ENCODE measurements at regions not wholly inside any gene's neighbourhood (a gene's known extent, or its start where the extent isn't known, plus 50 kb on each side); places are given as distances from the start of the nearest gene placed in this dataset.

DNA sequence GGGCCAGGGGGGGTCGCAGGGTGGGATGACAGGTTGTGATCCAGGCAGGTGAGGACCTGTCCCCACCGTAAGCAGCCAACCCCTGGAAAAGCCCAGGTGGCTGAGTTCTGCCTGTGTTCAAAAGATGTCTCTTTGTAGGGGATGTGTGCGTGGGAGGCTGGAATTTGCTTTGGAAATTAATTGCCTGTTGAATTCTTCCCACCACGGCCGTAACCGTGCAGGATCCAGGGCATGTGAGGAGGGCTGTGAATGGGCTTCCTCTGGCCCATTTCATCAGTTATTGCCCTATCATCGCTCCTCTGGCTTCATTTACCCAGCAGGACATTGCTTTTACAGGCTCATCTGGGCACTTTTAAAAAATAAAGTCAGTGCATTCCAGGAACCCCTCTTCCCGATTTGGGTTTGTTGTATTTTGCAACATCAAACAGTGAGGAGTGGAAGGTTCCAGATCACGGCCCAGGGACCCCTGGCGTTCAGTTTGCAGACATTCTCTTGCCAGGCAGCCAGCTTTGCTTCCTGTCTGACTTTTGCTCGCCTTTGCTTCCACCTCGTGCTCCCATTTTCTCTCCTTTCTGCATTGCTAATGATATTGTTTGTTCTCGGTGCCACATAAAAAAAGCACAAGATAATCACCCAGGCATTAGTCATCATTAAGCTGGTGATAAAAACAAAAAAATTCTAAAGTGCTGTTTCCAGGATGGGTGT is 1306.6 kb downstream of the BRD1 start:
- no peak for DNase-seq (ENCODE audit: low read depth in 2 of 2)

DNA sequence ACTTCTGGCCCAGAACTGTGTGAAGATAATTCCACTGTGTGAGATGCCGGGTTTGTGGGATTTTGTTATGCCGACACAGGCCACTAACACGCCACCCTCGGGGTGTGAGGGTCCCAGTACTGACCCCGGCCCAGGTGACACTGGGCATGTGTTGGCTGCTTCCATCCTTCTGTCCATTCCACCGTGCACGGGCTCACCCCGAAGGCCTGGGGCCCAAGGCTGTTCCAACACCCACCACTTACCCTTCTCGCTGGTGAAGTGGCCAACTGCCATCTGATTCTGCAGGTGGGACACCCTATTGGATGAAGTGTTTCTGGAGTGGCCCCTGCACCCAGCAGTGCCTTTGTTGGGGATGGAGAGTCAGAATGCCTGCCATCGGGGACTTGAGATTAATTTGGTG is 1307.5 kb downstream of the BRD1 start:
- DNase-seq (ENCODE audit: low read depth in 2 of 2), result no peak

DNA sequence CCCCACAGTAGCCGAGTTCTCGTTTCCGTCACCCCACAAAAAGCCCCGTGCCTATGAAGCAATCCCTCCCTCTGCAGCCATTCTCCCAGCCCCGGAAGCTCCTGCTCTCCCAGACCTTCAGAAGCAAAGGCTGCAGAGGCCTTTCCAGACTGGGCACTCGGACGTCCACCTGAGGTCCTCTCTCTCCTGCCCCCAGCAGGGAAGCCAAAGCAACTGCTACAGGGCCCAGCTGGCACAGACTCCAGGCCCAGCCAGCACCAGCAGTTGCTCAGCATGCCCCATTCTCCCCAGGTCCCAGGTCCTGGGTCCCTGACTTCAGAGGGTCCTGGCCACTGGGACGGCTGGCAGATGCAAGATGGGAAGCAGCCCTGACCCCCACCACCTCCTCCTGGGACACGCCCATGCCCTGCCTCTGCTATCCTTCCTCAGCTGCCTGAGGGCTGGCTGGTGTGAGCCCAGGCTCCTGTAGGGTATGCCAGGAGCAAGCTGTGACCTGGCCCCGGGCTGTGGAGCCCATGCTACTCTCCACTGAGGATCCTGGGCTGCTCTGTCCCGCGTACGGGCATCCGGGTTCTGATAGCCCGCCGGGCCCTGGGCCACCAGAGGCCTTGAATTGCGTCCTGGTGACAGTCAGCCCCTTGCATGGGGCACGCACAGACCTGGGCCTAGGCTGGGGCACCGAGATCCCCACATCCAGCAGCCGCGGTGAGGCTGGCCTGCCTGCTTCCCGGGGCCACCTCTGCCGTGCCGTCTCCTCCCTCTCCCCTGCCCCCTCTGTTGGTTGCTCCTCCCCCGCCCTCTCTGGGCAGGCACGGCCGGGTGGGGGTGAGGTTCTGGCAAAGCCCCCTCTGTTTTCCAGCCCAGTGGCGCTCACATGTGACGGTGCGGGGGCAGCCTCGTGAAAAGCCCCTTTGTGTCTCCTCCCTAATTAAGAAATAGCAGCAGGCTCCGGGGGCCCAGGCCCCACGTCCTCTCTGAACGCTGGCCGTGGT is 1310.3 kb downstream of the BRD1 start:
- DNase-seq (ENCODE audit: low read depth in 2 of 2), result no peak

DNA sequence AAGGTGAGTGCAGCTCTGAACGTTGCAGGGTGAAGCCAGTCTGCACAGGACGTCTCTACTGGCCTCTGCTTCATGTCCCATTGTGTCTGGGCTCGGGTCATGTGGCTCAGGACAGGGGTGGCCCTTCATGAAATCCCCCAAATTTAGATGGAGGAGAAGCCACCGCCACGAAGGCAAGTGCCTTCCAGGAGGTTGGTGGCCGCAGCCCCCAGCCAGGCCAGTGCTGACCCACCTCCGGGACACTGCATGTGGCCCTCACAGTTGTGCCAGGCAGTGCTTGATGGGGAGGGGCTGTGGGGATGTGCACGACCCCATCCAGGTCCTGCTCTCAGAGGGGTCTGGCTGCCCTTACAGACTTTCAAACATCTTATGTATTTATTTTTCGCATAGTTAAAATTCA is 1311.1 kb downstream of the BRD1 start:
- DNase-seq (ENCODE audit: low read depth in 2 of 2), result no peak

DNA sequence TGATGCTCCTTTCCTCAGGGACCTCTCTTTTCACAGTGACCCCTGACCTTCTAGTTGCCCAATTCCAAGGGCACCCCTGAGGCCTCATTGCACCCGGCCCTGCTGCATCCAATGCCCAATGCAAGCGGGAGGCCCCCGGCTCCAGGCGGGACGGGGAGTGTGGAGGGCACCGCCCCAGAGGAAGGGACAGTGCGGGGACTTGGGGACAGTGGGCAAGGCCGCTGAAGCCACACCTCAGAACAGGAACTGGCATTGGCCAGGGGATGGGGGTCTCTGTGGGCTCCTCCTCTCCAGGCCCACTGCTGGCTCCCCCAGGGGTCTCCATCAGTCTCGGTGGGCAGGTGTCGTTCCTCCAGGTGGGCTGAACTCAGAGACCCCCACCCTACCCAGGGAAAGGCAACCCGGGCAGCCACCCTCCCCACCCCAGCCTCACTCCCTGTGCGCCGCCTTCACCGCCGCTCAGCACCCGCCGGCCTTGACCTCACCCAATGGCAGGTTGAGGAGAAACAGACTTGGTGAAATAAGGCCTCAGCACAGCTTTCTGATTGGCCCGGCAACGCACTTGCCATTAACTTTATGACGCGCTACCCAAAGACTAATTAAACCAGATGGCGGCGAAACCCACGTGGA is 1312.0 kb downstream of the BRD1 start:
- DNase-seq (ENCODE audit: low read depth in 2 of 2), result no peak

DNA sequence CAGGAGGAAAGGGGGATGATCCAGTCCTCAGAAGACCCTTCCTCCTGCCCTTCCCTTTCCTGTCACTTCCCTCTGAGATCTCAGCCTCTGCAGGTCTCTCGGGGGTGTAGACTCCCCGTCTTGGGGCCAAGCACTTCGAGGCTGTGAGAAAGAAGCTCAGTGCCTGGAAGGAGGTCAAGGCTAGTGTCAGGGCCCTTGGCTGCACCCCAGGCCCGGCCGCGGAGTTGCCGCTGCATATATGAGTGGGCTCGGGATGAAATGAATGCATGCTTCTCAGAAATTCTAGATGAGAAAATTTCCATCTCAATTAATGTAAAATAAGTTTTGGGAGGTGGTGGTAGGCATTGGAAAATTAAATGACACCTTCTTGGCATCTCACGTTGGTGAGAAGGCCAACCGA is 1313.7 kb downstream of the BRD1 start:
- DNase-seq (ENCODE audit: low read depth in 2 of 2), result no peak

DNA sequence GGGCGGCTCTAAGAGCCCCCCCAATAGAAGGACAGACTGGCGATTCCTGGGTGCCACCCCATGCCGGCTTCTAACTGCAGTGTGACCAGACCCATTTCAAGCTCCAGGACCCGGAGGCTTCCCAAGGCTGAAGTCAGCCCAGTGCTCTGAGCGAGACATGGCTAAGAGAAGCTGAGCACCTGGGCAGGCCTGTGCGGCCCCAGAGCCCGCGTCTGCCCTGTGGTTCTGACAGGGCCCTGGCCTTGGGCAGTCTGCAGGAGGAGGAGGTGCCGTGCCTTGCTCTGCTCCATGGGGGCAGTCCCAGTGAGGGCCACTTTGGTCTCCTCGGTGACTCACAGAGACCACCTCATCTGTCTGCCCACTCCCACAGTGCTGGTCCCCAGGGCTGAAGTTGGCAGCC is 1314.2 kb downstream of the BRD1 start:
- DNase-seq (ENCODE audit: low read depth in 2 of 2), result no peak

DNA sequence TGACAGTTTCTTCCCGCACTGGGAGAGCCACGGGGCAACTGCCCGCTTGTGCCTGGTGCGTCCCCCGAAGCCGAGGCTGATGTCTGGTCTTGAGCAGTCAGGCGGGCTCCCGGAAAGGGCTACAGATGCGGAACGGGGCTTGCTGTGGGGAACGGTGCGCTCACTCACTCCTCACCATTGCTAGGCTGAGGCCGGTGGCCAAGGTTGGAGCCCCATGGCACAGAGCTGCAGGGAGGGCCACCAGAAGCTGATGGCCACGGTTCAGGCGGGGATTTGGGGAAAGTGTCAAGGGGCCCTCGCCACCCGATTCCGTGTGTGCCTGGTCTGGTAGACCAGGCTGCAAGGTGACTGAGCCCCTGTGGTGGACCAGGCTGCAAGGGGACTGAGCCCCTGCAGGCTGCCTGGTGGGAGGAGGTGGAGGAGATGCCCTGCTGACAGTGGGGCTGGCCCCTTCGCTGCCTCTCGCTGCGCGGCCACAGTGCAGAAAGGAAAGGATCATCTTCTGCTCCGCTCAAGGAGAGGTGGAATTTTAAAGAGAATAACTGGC is 1315.8 kb downstream of the BRD1 start:
- DNase-seq (ENCODE audit: low read depth in 2 of 2), result no peak

DNA sequence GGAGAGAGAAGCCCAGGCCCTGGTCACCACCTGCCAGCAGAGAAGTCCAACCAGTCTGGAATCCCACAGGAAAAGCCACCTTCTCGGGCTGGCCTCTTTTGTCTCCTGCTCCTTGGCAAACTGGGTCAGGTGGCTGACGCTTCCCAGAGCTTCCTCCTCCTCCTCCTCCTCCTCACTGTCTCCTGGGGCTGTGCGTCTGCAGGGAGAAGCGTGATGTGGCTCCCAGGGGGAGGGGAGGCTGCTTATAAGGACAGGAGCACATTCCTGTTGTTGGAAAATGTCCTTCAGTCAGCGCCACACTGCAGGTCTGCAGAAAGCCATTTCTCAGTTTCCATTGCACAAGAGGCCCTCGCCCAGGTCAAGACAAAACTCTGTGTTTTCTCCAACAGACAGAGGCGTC is 1316.5 kb downstream of the BRD1 start:
- no peak for DNase-seq (ENCODE audit: low read depth in 2 of 2)

DNA sequence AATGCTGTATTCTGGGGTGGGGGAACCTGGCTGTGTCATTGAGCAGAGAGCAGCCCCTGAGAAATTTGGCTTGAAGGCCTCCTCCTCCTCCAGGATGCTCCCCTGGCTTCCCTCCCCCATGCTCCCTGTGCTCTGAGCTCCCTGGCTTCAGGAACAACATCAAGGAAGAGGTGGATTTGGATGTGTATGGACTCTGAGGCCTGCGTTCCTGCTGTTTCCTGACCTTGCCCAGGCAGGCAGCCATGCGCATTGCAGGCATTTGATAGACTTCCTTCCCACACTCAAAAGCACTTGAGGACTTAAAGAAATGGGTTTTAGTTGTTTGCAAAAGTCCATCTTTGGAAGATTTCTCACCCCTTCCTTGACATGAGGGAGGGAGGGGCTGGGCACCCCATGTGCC is 1317.1 kb downstream of the BRD1 start:
- DNase-seq (ENCODE audit: low read depth in 2 of 2), result no peak

DNA sequence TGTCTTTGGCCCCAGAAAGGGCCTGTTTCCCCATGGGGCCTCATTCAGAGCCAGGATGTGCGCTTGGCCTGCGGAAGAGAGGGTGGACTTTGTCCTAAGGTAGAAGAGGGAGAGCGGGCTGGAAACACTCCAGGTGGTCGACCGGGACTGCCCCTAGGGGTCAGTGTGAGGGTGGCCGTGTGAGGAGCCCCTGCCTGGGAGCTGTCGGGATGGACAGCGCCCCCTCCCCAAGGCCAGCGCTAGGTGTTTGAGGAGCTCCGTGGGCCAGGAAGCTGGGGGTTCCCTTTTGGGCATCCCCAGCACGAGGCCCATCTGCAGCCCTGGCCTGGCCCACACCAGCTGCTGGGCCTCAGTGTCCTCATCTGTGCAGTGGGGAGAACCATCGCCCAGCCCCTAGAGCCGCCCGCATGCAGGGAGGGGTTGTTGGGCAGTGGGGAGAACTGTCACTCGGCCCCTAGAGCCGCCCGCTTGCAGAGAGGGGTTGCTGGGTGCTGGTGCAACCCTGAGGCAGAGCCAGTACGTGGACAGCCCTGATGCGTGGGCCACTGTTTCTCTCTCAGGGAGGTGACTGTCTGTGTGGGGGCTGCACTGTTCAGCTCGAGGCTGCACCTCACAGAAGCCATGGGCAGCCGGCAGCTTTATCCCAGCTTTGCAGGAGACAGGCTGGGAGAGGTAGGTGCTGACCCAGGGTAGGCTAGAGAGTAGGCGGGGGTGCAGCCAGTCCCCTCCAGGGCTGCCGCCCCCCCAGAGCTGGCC is 1319.9 kb downstream of the BRD1 start:
- DNase-seq (ENCODE audit: low read depth in 2 of 2), result no peak

DNA sequence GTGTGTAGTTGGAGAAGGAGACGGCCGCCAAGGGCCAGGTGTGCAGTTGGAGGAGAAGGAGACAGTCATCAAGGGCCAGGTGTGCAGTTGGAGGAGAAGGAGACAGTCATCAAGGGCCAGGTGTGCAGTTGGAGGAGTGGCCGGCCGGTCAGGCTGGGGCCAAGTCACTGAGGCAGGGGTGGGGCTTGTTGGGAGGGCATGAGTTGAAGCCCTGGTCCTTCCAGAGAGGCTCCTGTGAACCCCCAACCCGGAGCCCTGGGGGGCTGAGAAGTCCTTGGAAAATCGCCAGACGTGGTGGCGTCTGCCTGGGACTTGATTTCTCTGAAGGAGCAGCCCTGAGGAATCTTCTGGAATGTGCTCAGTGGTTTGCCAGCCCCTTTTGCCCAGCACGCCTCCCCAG is 1320.5 kb downstream of the BRD1 start:
- DNase-seq (ENCODE audit: low read depth in 2 of 2), result no peak

DNA sequence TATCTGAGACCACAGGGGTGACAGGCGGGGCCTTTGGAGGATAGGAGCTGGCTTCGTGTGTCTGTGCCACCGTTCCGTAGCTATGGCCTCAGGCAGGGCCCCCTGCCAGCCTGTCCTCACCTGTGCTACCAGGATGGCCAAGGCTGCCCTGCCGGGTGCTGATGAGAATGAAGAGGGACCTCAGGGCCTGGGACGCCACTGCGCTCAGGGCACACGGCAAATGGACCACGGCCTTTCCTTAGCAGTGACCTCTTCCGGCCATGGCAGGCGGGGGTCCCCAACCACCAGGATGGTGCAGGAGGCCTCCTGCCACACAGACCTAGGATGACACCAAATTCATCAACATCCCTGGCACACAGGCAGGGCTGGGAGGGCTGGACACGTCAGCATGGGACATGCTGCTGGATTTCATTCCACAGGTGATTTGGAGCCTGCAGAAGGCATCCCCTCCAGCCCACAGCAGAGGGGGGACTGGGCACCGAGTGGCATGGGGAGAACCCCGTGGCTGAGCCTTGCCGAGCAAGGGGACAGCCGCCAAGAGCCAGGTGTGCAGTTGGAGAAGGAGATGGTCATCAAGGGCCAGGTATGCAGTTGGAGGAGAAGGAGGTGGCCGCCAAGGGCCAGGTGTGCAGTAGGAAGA is 1321.0 kb downstream of the BRD1 start:
- no peak for DNase-seq (ENCODE audit: low read depth in 2 of 2)

DNA sequence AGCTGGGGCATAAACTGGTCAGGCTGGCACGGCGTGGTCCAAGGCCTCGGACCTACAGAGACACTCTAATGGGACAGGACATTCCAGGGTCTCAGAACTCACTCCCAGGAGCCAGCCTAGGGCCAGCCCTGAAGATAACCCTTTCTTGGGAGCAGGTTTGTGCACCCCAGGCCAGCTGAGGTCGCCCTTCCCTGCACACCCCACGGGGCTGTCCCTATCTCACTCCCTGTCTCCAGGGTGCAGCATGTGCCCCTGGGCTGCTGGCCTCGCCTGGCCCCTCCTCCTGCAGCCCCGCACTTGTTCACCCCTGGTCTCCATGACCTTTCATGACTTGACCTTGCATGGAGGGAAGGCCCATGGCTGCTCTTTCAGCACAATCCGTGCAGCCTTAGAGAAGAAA is 1321.8 kb downstream of the BRD1 start:
- no peak for DNase-seq (ENCODE audit: low read depth in 2 of 2)

DNA sequence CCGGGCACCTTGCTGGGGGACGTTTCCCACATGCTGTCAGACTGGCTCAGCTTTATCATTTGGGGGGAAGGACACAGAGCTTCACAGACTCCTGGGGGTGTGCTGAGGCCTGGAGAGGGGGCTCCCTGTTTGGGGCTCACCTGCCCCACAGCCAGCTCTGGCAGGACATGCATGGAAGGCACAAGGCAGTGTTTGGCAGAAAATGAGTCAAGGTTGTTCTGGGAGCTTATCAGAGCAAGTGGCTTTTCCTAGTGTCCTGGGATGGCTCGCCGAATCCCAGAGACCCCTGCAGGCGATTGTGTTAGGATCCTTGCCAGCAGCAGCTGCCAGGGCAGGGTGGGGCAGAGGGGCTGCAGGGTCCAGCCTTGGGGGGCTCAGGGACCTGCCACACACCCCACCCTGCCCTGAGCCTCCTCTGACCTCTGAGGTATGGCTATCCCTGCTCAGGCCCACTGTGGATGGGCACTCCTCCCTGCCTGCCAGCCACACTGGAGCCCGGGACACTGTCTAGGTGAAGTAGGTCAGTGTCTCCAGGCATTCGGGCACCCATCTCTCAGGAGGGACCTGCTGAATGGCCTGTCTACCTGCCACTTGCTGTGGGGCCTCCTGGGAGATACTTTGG is 1323.0 kb downstream of the BRD1 start:
- no peak for DNase-seq (ENCODE audit: low read depth in 2 of 2)

DNA sequence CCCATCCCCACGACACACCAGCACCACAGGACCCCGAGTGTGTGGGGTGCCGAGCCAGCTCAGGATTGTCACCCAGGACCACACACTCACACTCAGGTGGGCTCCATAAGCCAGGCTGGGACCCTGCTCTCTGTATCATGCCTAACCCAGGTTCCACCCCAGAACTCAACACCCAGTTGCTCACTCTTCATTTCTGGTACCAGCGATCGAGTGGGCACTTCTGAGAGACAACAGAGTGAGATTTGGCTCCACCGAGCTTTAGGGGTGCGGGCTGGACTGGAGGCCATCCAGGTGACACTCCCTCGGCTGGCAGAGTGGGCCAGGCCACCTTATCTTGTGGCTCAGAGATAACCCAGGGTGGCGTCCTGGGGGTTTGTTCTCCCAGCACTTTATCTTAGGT is 1323.8 kb downstream of the BRD1 start:
- DNase-seq (ENCODE audit: low read depth in 2 of 2), result no peak

DNA sequence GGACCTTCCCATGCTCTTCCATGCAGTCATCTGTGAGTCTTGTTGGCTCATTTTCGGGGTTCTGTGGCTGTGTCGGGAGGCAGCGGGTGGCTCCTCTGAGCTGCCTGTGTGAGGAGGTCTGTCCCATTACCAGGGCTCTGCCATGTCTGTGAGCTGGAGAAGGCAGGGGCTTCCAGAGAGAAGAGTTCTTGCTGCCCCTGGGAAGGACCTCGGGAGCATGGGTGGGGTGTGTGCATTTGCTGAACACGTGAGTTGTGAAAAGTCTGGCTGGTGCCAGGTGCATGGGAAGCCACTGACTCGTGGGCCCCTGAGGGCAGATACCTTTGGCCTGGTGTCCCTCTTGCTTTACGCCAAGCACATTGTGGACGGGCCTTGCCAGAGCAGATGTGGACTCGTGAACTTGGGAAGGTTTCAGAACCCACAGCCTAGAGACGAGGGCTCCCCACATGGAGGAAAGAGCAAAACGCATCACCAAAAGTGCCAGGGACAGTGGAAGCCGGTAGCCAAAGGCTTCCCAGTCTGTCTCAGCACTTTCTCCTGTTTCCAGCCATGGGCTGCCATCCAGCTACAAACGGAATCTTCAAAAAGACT is 1324.5 kb downstream of the BRD1 start:
- DNase-seq (ENCODE audit: low read depth in 2 of 2), result no peak

DNA sequence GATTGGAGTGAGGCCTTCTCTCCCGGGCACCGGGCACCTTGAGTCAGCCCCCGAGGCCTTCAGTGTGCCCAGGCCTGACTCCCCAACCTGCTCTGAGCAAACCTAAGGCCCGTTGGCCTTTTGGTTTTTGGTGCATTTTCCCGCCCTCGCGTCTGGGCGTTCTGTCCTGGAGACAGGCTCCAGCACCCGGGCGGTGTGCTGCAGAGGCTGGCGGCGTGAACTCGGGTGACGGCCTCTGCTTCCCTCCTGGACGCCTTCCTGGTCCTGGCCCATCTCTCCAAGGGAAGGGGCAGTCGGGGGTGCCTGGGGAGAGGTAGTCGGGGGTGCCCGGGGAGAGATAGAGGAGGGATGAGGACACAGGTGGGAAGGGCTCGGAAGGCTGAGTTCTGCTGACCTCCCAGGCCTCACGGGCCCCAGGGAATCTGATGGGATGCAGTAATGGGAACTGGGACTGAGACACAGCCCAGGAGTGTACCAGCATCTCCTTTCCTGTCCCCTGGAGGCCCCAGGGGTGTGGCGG is 1326.4 kb downstream of the BRD1 start:
- no peak for DNase-seq (ENCODE audit: low read depth in 2 of 2)

DNA sequence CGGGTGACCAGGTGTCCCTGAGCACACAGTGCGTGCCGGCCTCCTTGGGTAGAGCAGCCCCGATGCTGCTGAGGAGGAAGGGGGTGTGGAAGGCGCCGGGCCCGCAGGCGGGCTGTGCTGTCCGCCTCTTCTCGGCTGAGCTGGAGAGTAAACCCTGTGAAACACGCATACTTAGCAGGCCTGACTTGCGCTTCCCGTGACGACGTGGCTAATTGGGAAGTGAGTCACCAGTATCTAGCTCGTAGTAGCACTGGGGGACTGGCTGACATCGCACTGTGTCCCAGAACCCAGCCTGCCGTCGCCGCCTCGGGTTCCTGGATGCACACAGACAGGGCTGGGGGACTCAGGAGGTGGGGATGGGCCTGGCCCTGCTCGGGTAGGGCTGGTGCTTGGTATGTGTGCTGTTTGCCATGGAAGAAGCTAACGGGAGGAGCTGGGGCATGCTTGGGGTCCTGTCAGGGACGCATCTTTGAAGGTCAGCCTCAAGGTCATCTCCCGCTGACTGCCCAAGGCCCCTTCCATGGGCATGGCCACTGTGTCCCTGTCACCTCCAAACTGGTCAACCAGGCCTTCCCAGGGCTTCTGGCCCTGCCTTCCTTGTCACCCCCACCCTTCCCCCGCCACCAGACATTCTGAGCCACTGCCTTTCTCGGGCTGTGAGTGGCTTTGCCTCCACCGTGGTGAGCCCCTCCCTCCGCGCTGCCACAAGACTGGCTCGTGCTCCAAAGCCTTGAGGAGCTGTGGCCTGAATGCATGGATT is 1327.0 kb downstream of the BRD1 start:
- no peak for DNase-seq (ENCODE audit: low read depth in 2 of 2)
